GM18517 (cell line): ENCODE measurements at regions not wholly inside any gene's neighbourhood (a gene's known extent, or its start where the extent isn't known, plus 50 kb on each side); places are given as distances from the start of the nearest gene placed in this dataset.

Experiments
- ATAC-seq: cut with Tn5 transposase; IDR thresholded peaks from one replicate; pipeline ENCODE4 v1.9.1; 2021; ENCODE audit warnings: mild to moderate bottlenecking, moderate library complexity; ENCODE audit not compliant: unreplicated experiment

- ATAC-seq = no peak
These were observed 142.8 kb downstream of the LSM5 start for GRCh38 chr7:32347244-32347828.

GRCh38 chr7:32346253-32346652 is 143.9 kb downstream of the LSM5 start:
- ATAC-seq = no peak

GRCh38 chr7:32336726-32337125 is 153.5 kb downstream of the LSM5 start:
- ATAC-seq = no peak

GRCh38 chr7:32335107-32335506 is 155.1 kb downstream of the LSM5 start:
- no peak for ATAC-seq

GRCh38 chr7:32330602-32331001 is 159.6 kb downstream of the LSM5 start:
- ATAC-seq = no peak

- no peak for ATAC-seq
These were observed 164.1 kb downstream of the LSM5 start for GRCh38 chr7:32326078-32326477.

- no peak for ATAC-seq
These were observed 166.5 kb downstream of the LSM5 start for GRCh38 chr7:32323712-32324111.

GRCh38 chr7:32319012-32319382 is 171.2 kb downstream of the LSM5 start:
- no peak for ATAC-seq

- ATAC-seq = no peak
These were observed 171.7 kb downstream of the LSM5 start for GRCh38 chr7:32318300-32319011.

GRCh38 chr7:32316839-32317238 is 173.3 kb downstream of the LSM5 start:
- ATAC-seq = no peak

GRCh38 chr7:32314761-32315160 is 175.4 kb downstream of the LSM5 start:
- ATAC-seq = no peak

GRCh38 chr7:32301427-32301826 is 188.8 kb downstream of the LSM5 start:
- no peak for ATAC-seq

- ATAC-seq = no peak
These were observed 191.0 kb downstream of the LSM5 start for GRCh38 chr7:32299133-32299702.

GRCh38 chr7:32298408-32299132 is 191.6 kb downstream of the LSM5 start:
- ATAC-seq = no peak

GRCh38 chr7:32293833-32294232 is 196.3 kb downstream of the LSM5 start:
- no peak for ATAC-seq

- no peak for ATAC-seq
These were observed 200.3 kb downstream of the LSM5 start for GRCh38 chr7:32289651-32290414.

- ATAC-seq = no peak
These were observed 204.5 kb downstream of the LSM5 start for GRCh38 chr7:32285698-32286097.

- no peak for ATAC-seq
These were observed 206.6 kb downstream of the LSM5 start for GRCh38 chr7:32283546-32283945.

GRCh38 chr7:32279500-32279899 is 209.3 kb upstream of the PDE1C start:
- no peak for ATAC-seq

GRCh38 chr7:32275216-32276009 is 205.2 kb upstream of the PDE1C start:
- ATAC-seq = no peak
